ENCODE measurements at regions not wholly inside any gene's neighbourhood (a gene's known extent, or its start where the extent isn't known, plus 50 kb on each side); places are given as distances from the start of the nearest gene placed in this dataset.

GRCh38 chr6:159107451-159108260, 61.5 kb upstream of the FNDC1 start:
- Histone ChIP-seq H3K4me1 (ENCODE audit: control insufficient read depth, extremely low read depth, insufficient read depth, low read length) (no peaks in the 10 kb centered on the region), H4K20me1 (replicated peaks; ENCODE audit: control insufficient read depth, extremely low read depth, insufficient read depth, low read length) (no peaks in the 10 kb centered on the region), H3K9ac (replicated peaks; ENCODE audit: extremely low read depth, insufficient read depth, low read length) (no peak overlapping the region), H3K9me1 (replicated peaks; ENCODE audit: control insufficient read depth, extremely low read depth, insufficient read depth, low read length) (no peaks in the 10 kb centered on the region), H3K27me3 (ENCODE audit: control insufficient read depth in 2 of 2, insufficient read depth in 2 of 2, low read length in 2 of 2) (peaks cover 0 to 2% of the 10 kb centered on the region in 2 experiments), H3K27ac (ENCODE audit: insufficient read depth, low read depth, low read length) (no peak overlapping the region), H2AFZ (ENCODE audit: low read depth, low read length) (no peak overlapping the region), H3K36me3 (ENCODE audit: control insufficient read depth in 2 of 2, extremely low read depth in 1 of 2, insufficient read depth in 2 of 2, low read length in 2 of 2) (no peaks in the 10 kb centered on the region), H3K4me3 (replicated peaks in 1 of 3; ENCODE audit: insufficient read depth in 1 of 3, low read depth in 1 of 3, low read length in 3 of 3) (no peak overlapping the region), H3K4me2 (ENCODE audit: insufficient read depth, low read length) (no peak overlapping the region), H3K9me3 (replicated peaks; ENCODE audit: control insufficient read depth, insufficient read depth, low read length) (no peaks in the 10 kb centered on the region), H3K79me2 (ENCODE audit: control insufficient read depth, insufficient read depth, low read length) (no peaks in the 10 kb centered on the region)
- no TSS peak for BruUV-seq (replicated peaks)
- no peak for TF ChIP-seq CTCF (IDR thresholded peaks at IDR 0.05; ENCODE audit: extremely low read depth in 1 of 2, insufficient read depth in 1 of 2, low read depth in 1 of 2, low read length in 2 of 2)
- no peak for TF ChIP-seq MAX (IDR thresholded peaks at IDR 0.05; ENCODE audit: insufficient read depth, insufficient read length)
- TF ChIP-seq EZH2 (IDR thresholded peaks at IDR 0.05; ENCODE audit: borderline replicate concordance, low read depth, low read length, severe bottlenecking) = no peak
- no peak for TF ChIP-seq GATA2 (IDR thresholded peaks at IDR 0.05; ENCODE audit: insufficient read depth, insufficient read length, low read depth, low read length)
- no peak for TF ChIP-seq POLR2A (IDR thresholded peaks at IDR 0.05; ENCODE audit: low read depth, low read length)
- no peak for TF ChIP-seq MYC (IDR thresholded peaks at IDR 0.05; ENCODE audit: low read depth, low read length)
- ChIA-PET POLR2A (no interaction called here), CTCF (interaction anchor here (0.9 to 1.5 kb wide), 7 partner anchors 19 to 100 kb away, joined by 3 to 9 read pairs (median 5); no protein-coding TSS in a partner anchor)
- intact Hi-C loops (cut with micrococcal nuclease) (no loop called here), dilution Hi-C loops (cut with MboI; ENCODE audit: extremely low pct_ligation_motif_present, low sequenced_read_pairs) (no loop called here)
- FAIRE-seq (no peak), DNase-seq (ENCODE audit: low read depth, low spot score) (no peak)
